GM18498 (cell line): ENCODE measurements at regions not wholly inside any gene's neighbourhood (a gene's known extent, or its start where the extent isn't known, plus 50 kb on each side); places are given as distances from the start of the nearest gene placed in this dataset.
"Not testable (repeated sequence)": the region's sequence is repeated elsewhere in the genome, so short reads cannot be mapped to it uniquely, and the experiment has no call there.

Experiments
- ATAC-seq: cut with Tn5 transposase; IDR thresholded peaks from one replicate; pipeline ENCODE4 v1.9.1; 2021; ENCODE audit warnings: mild to moderate bottlenecking, moderate library complexity; ENCODE audit not compliant: unreplicated experiment

DNA sequence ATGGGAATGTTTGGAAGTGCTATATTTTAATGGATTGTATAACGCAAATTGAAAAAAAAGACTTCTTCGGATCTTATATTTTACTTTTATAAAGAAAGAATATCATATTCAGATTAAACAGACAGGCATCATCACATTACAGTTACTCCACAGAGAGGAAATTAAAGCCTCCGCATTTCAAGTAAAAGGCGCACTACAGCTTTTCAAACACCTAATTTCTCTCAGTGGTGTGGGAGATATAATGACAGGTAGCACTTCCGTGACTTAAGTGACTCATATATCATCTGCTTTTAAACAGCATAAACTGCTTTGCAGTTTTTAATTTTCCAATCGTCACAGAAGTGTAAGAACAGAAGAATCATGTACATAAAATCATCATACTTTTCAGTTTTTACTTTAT is 751.4 kb downstream of the FSCB start:
- ATAC-seq, result no peak

DNA sequence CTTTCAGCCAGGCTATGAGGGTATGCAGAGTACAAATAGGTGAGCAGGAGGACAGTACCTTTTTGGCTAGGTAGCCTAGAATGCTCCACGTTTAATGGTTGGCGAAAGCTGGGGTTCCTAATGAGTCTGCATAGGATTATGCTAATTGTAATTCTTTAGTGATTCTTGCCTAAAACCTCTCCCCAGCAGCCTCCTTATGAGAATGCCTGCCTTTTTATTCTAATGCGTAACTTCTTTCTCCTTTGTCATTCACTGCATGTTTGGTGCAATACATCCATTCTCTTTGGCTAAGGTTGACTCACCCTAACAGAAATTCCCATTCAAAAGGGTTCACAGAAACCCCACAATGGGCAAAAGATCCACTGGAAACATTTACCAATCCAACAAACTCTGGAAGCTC is 752.2 kb downstream of the FSCB start:
- no peak for ATAC-seq

- no peak for ATAC-seq
These were observed 761.3 kb downstream of the FSCB start for GRCh38 chr14:43745746-43746145.

- no peak for ATAC-seq
These were observed 771.2 kb downstream of the FSCB start for GRCh38 chr14:43735932-43736331.

DNA sequence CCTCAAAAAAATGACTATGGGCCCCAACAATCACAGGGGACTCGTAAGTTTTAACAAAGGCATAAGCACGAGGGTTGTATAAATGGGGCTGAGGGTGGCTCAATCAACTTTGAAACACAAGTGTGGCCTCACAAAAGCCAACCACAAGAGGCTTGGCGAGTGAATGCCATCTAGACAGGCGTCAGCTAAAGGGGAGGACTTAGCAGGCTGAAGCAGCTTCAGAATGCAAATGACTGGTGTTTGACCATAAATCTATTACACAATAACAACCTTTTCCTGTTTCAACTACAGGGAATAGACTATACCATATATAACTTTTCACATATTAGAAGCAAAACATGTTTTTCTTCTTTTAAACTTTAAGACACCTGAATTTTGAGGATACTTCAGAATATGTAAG is 777.9 kb downstream of the FSCB start:
- ATAC-seq, result no peak

- no peak for ATAC-seq
These were observed 800.2 kb downstream of the FSCB start for GRCh38 chr14:43706900-43707299.

DNA sequence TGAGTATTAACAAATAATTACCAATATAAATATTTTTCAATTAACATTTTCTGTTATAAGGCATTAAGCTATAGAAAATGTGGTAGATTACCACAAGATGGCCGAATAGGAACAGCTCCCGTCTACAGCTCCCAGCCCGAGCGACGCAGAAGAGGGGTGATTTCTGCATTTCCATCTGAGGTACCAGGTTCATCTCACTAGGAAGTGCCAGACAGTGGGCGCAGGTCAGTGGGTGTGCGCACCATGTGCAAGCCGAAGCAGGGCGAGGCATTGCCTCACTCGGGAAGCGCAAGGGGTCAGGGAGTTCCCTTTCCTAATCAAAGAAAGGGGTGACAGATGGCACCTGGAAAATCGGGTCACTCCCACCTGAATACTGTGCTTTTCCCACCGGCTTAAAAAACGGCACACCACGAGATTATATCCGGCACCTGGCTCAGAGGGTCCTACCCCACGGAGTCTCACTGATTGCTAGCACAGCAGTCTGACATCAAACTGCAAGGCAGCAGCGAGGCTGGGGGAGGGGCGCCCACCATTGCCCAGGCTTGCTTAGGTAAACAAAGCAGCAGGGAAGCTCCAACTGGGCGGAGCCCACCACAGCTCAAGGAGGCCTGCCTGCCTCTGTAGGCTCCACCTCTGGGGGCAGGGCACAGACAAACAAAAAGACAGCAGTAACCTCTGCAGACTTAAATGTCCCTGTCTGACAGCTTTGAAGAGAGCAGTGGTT is 808.4 kb downstream of the FSCB start:
- not testable (repeated sequence) for ATAC-seq

- no peak for ATAC-seq
These were observed 810.1 kb downstream of the FSCB start for GRCh38 chr14:43697003-43697402.

DNA sequence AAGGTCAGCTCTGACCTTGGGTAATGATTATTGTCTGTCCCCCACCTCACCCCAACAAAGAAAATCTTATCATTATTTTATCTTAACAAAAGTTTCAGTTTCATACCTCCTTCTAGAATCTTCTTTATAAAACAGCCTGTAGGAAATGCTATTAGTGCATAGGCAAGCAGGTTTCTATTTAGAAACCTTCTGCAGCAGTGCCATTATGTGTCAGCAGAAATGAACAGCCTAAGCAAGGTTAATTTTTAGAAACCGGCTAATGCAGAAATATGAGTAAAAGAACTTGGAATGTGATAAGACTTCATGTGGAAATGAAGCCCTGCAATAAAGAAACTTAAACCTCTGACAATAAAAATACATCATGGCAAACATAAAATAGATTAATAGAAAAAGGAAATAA is 814.4 kb downstream of the FSCB start:
- no peak for ATAC-seq

GRCh38 chr14:43687921-43688320 is 819.2 kb downstream of the FSCB start:
- ATAC-seq, result no peak

DNA sequence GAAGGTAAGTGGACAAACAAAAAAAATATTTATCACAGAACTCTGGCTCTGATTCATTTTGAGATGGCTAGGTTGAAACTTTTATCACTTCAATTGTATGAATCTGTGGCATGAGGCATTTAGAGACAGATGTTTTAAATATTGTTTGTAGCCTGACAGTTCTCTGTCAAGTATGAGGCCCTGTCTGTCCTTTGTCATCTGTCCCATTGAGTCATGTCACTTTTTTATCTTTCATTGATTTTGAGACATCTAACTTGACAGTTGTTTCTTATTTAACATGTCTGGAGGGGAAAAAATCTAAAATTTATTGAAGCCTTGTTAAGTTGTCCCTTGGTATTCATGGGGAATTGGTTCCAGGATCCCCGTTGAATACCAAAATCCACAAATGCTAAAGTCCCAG is 829.5 kb downstream of the FSCB start:
- ATAC-seq, result no peak

- no peak for ATAC-seq
These were observed 832.8 kb downstream of the FSCB start for GRCh38 chr14:43674273-43674672.

DNA sequence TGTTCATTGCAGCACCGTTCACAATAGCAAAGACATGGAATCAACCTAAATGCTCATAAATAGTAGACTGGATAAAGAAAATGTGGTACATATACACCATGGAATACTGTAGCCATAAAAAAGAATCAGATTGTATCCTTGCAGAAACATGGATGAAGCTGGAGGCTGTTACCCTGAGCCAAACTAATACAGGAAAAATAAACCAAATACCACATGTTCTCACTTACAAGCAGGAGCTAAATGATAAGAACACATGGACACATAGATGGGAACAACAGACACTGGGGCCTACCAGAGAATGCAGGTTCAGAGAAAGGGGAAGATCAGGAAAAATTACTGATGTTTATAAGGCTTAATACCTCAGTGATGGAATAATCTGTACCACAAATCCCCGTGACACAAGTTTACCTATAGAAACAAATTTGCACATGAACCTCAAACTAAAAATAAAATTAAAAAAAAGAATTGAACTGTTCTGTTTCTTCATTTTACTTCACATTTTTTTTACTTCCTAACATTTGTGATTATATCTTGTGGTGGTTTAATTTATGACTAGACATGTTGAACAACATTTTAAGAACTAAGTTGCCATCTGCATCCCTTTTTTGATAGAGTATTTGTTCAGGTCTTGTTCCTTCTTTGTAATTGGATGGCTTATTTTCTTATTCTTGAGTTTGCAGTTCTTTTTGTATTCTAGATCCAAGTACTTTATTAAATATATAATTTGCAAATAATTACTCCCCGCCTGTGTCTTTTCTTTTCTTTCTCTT is 835.2 kb downstream of the FSCB start:
- no peak for ATAC-seq

DNA sequence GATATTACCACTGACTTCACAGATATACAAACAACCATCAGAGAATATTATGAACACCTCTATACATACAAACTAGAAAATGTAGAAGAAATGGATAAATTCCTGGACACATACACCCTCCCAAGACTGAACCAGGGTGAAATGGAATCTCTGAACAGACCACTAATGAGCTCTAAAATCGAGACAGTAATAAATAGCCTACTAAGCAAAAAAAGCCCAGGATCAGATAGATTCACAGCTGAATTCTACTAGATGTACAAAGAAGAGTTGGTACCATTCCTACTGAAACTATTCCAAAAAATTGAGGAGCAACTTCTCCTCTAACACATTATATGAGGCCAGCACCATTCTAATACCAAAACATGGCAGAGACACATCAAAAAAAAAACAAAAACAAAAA is 837.7 kb downstream of the FSCB start:
- no peak for ATAC-seq

- ATAC-seq, result no peak
These were observed 841.4 kb downstream of the FSCB start for GRCh38 chr14:43665570-43666267.

DNA sequence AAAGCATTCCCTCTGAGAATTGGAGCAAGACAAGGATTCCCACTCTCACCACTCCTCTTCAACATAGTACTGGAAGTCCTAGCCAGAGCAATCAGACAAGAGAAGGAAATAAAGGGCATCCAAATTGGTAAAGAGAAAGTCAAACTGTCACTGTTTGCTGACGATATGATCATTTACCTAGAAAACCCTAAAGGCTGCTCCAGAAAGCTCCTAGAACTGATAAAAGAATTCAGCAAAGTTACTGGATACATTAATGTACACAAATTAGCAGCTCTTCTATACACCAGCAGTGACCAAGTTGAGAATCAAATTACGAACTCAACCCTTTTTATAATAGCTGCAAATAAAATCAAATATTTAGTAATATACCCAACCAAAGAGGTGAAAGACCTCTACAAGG is 851.9 kb downstream of the FSCB start:
- not testable (repeated sequence) for ATAC-seq

GRCh38 chr14:43651896-43652295 is 855.2 kb downstream of the FSCB start:
- no peak for ATAC-seq

GRCh38 chr14:43651185-43651787 is 855.8 kb downstream of the FSCB start:
- ATAC-seq, result no peak

GRCh38 chr14:43649508-43649907 is 857.6 kb downstream of the FSCB start:
- no peak for ATAC-seq

DNA sequence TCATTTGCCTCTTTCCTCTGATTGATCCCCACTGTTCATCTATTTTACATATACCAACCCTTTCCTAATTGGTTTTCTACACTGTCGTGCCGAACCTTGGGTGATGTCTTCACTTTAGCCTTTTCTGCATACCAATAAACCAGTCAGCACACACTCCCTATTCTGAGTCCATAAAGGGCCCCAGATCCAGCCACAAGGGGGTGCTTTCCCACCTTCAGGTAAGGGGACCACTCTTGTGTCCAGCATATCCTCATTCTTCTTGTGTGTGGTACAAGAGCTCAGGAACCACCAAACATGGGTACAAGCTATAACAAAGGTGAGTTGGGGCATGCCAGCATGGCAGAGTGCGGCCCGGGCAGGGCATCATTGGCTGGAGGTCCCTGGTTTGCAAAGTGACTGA is 859.8 kb downstream of the FSCB start:
- ATAC-seq, result no peak

GRCh38 chr14:43640718-43641267 is 866.3 kb downstream of the FSCB start:
- no peak for ATAC-seq
